HEK293T (cell line): ENCODE measurements at regions not wholly inside any gene's neighbourhood (a gene's known extent, or its start where the extent isn't known, plus 50 kb on each side); places are given as distances from the start of the nearest gene placed in this dataset.

ENCODE experiments used
- ARNT ChIP-seq: fragments of 450-650 bp; IDR thresholded peaks from 2 replicates; pipeline ENCODE4 v1.6.1; 2017; ENCODE audit warnings: mild to moderate bottlenecking
- FOXA1 ChIP-seq: fragments of 450-650 bp; IDR thresholded peaks from 2 replicates; pipeline ENCODE4 v1.6.1; 2016; ENCODE audit warnings: mild to moderate bottlenecking
- FOXK2 ChIP-seq: fragments of 450-650 bp; IDR thresholded peaks from 2 replicates; pipeline ENCODE4 v1.6.1; 2016; ENCODE audit warnings: mild to moderate bottlenecking
- FOXM1 ChIP-seq: fragments of 450-650 bp; IDR thresholded peaks from 2 replicates; pipeline ENCODE4 v1.6.1; 2017; ENCODE audit warnings: mild to moderate bottlenecking, borderline replicate concordance
- HDGF ChIP-seq: fragments of 450-650 bp; IDR thresholded peaks from 2 replicates; pipeline ENCODE4 v1.6.1; 2017; ENCODE audit warnings: antibody characterized with exemption, borderline replicate concordance
- L3MBTL2 ChIP-seq: fragments of 450-650 bp; conservative IDR thresholded peaks from 2 replicates; pipeline ENCODE4 v1.6.1; 2016; ENCODE audit warnings: mild to moderate bottlenecking
- SP1 ChIP-seq: fragments of 450-650 bp; IDR thresholded peaks from 2 replicates; pipeline ENCODE4 v1.6.1; 2017
- SUZ12 ChIP-seq: fragments of 450-650 bp; IDR thresholded peaks from 2 replicates; pipeline ENCODE4 v1.6.1; 2016; ENCODE audit warnings: mild to moderate bottlenecking
- TARDBP ChIP-seq: fragments of 450-650 bp; IDR thresholded peaks from 2 replicates; pipeline ENCODE4 v1.6.1; 2016
- ZNF384 ChIP-seq: fragments of 450-650 bp; IDR thresholded peaks from 2 replicates; pipeline ENCODE4 v1.6.1; 2016

DNA sequence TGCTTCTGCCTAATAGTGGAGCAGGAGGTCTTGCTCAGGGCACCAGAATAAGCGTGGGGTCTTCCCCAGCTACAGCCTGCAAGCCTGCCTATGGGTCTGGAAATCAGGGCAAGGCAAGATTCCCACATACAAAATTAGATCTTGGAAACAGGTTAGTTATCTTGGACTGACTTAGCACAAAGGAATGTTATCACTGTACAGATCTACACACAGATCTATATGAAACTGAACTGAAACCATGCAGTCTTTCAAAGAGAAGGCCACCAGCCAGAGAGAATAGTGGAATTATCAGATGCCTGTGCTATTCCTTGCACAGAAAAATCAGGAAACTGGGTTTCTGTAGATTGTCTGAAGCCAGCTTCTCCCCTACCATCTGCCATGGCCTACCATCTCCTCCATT is 585.7 kb downstream of the ACTL7B start:
- TF ChIP-seq FOXM1 (no peak), SUZ12 (no peak), FOXK2 (no peak), L3MBTL2 (no peak), HDGF (no peak), TARDBP (no peak), SP1 (no peak), ZNF384 (no peak), FOXA1 (no peak), ARNT (no peak)
